SK-N-MC (cell line): ENCODE measurements at regions not wholly inside any gene's neighbourhood (a gene's known extent, or its start where the extent isn't known, plus 50 kb on each side); places are given as distances from the start of the nearest gene placed in this dataset.

Experiments used
- DNase-seq: peaks from one replicate; pipeline ENCODE4 v3.0.0-alpha.2; 2011; ENCODE audit warnings: low read depth, low spot score
- H3K27ac ChIP-seq: fragments of 200-600 bp; sonication (generic); 2 replicates; pipeline ENCODE4 v1.5.1; 2016; ENCODE audit warnings: mixed run types
- H3K36me3 ChIP-seq: fragments of 200-600 bp; sonication (generic); 2 replicates; pipeline ENCODE4 v1.6.1; 2017; ENCODE audit warnings: antibody characterized with exemption, low read length, mixed read lengths; ENCODE audit not compliant: insufficient read depth
- H3K4me3 ChIP-seq: fragments of 200-600 bp; sonication (generic); 2 replicates; pipeline ENCODE4 v1.5.1; 2016
- H3K9ac ChIP-seq: fragments of 200-600 bp; sonication (generic); 2 replicates; pipeline ENCODE4 v1.8.0; 2017; ENCODE audit warnings: mixed run types, mixed read lengths; ENCODE audit not compliant: insufficient read length
- H3K9me3 ChIP-seq: fragments of 200-600 bp; sonication (generic); 2 replicates; pipeline ENCODE4 v1.6.1; 2017; ENCODE audit warnings: low read depth, mild to moderate bottlenecking, antibody characterized with exemption, low read length, moderate library complexity, mixed read lengths
- EZH2 ChIP-seq: fragments of 200-600 bp; sonication (generic); IDR thresholded peaks from one replicate; pipeline ENCODE4 v1.6.1; 2017; ENCODE audit warnings: antibody characterized with exemption
- FOXP2 ChIP-seq: optimal IDR thresholded peaks from 2 replicates; pipeline ENCODE3; 2011; ENCODE audit warnings: mild to moderate bottlenecking, moderate library complexity; ENCODE audit not compliant: insufficient read depth; ENCODE audit errors: extremely low read length, control extremely low read depth
- POLR2AphosphoS5 ChIP-seq: IDR thresholded peaks from 2 replicates; pipeline ENCODE4 v1.6.1; 2012; ENCODE audit warnings: mild to moderate bottlenecking, low read depth, low read length, borderline replicate concordance

- H3K9ac ChIP-seq = peak overlapping the region; percentile 68
- no peak for DNase-seq
- H3K27ac ChIP-seq = no peak overlapping the region
- no peaks in the 10 kb centered on the region for H3K9me3 ChIP-seq
- H3K36me3 ChIP-seq = no peaks in the 10 kb centered on the region
- no peak for TF ChIP-seq POLR2AphosphoS5
- TF ChIP-seq FOXP2 = no peak
- no peak for TF ChIP-seq EZH2
- peak overlapping the region; percentile 85 for H3K4me3 ChIP-seq
Observed at GRCh38 chr1:201647722-201648065, 108.8 kb downstream of the NAV1 start.

GRCh38 chr1:201648066-201648906 lies 109.4 kb downstream of the NAV1 start:
- Histone ChIP-seq H3K36me3 (no peaks in the 10 kb centered on the region), H3K9ac (peak overlapping the region; percentile 80), H3K9me3 (no peaks in the 10 kb centered on the region), H3K4me3 (peak overlapping the region; percentile 85), H3K27ac (no peak overlapping the region)
- DNase-seq = no peak
- TF ChIP-seq FOXP2 (no peak), EZH2 (no peak), POLR2AphosphoS5 (no peak)

- Histone ChIP-seq H3K9ac (peak overlapping the region; percentile 80), H3K27ac (no peak overlapping the region; the same call in 1 of the 2 replicates), H3K9me3 (no peaks in the 10 kb centered on the region), H3K4me3 (peak overlapping the region; percentile 85), H3K36me3 (no peaks in the 10 kb centered on the region)
- TF ChIP-seq POLR2AphosphoS5 (no peak), EZH2 (no peak), FOXP2 (no peak)
- DNase-seq = no peak
Observed at GRCh38 chr1:201648907-201649721, 110.2 kb downstream of the NAV1 start.

- Histone ChIP-seq H3K9ac (peak overlapping the region; percentile 80), H3K27ac (peak overlapping the region; percentile 22; the same call in 1 of the 2 replicates), H3K9me3 (no peaks in the 10 kb centered on the region), H3K36me3 (no peaks in the 10 kb centered on the region), H3K4me3 (peak overlapping the region; percentile 85)
- DNase-seq = no peak
- TF ChIP-seq EZH2 = no peak
- TF ChIP-seq POLR2AphosphoS5 = peak; percentile 76
Observed at GRCh38 chr1:201649761-201650622, 111.1 kb downstream of the NAV1 start.

- H3K27ac ChIP-seq = no peak overlapping the region
Observed at GRCh38 chr1:201650623-201650933, 111.7 kb downstream of the NAV1 start.

GRCh38 chr1:201652181-201652580 lies 113.3 kb downstream of the NAV1 start:
- no peaks in the 10 kb centered on the region for H3K36me3 ChIP-seq
- no peak overlapping the region for H3K9ac ChIP-seq
- TF ChIP-seq POLR2AphosphoS5 = no peak
- TF ChIP-seq EZH2 = no peak
- no peak for TF ChIP-seq FOXP2
- H3K9me3 ChIP-seq = no peaks in the 10 kb centered on the region
- DNase-seq = no peak
- H3K27ac ChIP-seq = no peak overlapping the region
- no peak overlapping the region for H3K4me3 ChIP-seq

More at GRCh38 chr1:201650623-201650933, 111.7 kb downstream of the NAV1 start:
- TF ChIP-seq FOXP2 = no peak
- TF ChIP-seq EZH2 = no peak
- TF ChIP-seq POLR2AphosphoS5 = no peak
- H3K4me3 ChIP-seq = peak overlapping the region; percentile 85
- H3K9ac ChIP-seq = peak overlapping the region; percentile 14
- no peak for DNase-seq
- no peaks in the 10 kb centered on the region for H3K36me3 ChIP-seq
- H3K9me3 ChIP-seq = no peaks in the 10 kb centered on the region

GRCh38 chr1:201653233-201653632 lies 114.3 kb downstream of the NAV1 start:
- no peak overlapping the region for H3K4me3 ChIP-seq
- no peaks in the 10 kb centered on the region for H3K9me3 ChIP-seq
- no peak overlapping the region for H3K27ac ChIP-seq
- no peak for DNase-seq
- no peak overlapping the region for H3K9ac ChIP-seq
- no peaks in the 10 kb centered on the region for H3K36me3 ChIP-seq
- TF ChIP-seq FOXP2 = no peak
- TF ChIP-seq EZH2 = no peak
- TF ChIP-seq POLR2AphosphoS5 = no peak

GRCh38 chr1:201653883-201654282 lies 115.0 kb downstream of the NAV1 start:
- TF ChIP-seq EZH2 = no peak
- Histone ChIP-seq H3K4me3 (no peak overlapping the region), H3K27ac (no peak overlapping the region), H3K9me3 (no peaks in the 10 kb centered on the region), H3K36me3 (no peaks in the 10 kb centered on the region), H3K9ac (no peak overlapping the region)
- DNase-seq = no peak
